NCI-H2029 treated with DMSO at 0.1 percent for 48 hours (cell line): ENCODE measurements at regions not wholly inside any gene's neighbourhood (a gene's known extent, or its start where the extent isn't known, plus 50 kb on each side); places are given as distances from the start of the nearest gene placed in this dataset.

ENCODE experiments used
- DNase-seq: peaks from one replicate; lab custom pipeline; 2025; lab: John Stamatoyannopoulos, UW

GRCh38 chr13:90402613-90403012, 944.9 kb upstream of the MIR17HG start:
- DNase-seq = no peak

GRCh38 chr13:90403330-90404082, 944.0 kb upstream of the MIR17HG start:
- no peak for DNase-seq

- no peak for DNase-seq
Measured at GRCh38 chr13:90405301-90405700, 942.2 kb upstream of the MIR17HG start.

GRCh38 chr13:90412980-90413379, 934.5 kb upstream of the MIR17HG start:
- DNase-seq = no peak

- DNase-seq = no peak
Measured at GRCh38 chr13:90413548-90413947, 933.9 kb upstream of the MIR17HG start.

GRCh38 chr13:90414691-90415596, 932.5 kb upstream of the MIR17HG start:
- no peak for DNase-seq

GRCh38 chr13:90415902-90416301, 931.6 kb upstream of the MIR17HG start:
- DNase-seq = no peak

- DNase-seq = no peak
Measured at GRCh38 chr13:90416519-90416918, 931.0 kb upstream of the MIR17HG start.

- DNase-seq = no peak
Measured at GRCh38 chr13:90416938-90417337, 930.5 kb upstream of the MIR17HG start.

- DNase-seq = no peak
Measured at GRCh38 chr13:90420683-90421082, 926.8 kb upstream of the MIR17HG start.

- no peak for DNase-seq
Measured at GRCh38 chr13:90427322-90428272, 919.9 kb upstream of the MIR17HG start.

- DNase-seq = no peak
Measured at GRCh38 chr13:90428522-90429210, 918.8 kb upstream of the MIR17HG start.

- no peak for DNase-seq
Measured at GRCh38 chr13:90430127-90430526, 917.4 kb upstream of the MIR17HG start.

- DNase-seq = no peak
Measured at GRCh38 chr13:90436697-90437096, 910.8 kb upstream of the MIR17HG start.

GRCh38 chr13:90438576-90438975, 908.9 kb upstream of the MIR17HG start:
- DNase-seq = no peak

GRCh38 chr13:90443268-90443667, 904.2 kb upstream of the MIR17HG start:
- no peak for DNase-seq

- DNase-seq = no peak
Measured at GRCh38 chr13:90444232-90444631, 903.3 kb upstream of the MIR17HG start.

GRCh38 chr13:90445179-90445578, 902.3 kb upstream of the MIR17HG start:
- no peak for DNase-seq

- no peak for DNase-seq
Measured at GRCh38 chr13:90447034-90447733, 900.3 kb upstream of the MIR17HG start.

- no peak for DNase-seq
Measured at GRCh38 chr13:90447734-90448101, 899.8 kb upstream of the MIR17HG start.
